ENCODE measurements at regions not wholly inside any gene's neighbourhood (a gene's known extent, or its start where the extent isn't known, plus 50 kb on each side); places are given as distances from the start of the nearest gene placed in this dataset.
"Not testable (repeated sequence)": the region's sequence is repeated elsewhere in the genome, so short reads cannot be mapped to it uniquely, and the experiment has no call there.

DNA sequence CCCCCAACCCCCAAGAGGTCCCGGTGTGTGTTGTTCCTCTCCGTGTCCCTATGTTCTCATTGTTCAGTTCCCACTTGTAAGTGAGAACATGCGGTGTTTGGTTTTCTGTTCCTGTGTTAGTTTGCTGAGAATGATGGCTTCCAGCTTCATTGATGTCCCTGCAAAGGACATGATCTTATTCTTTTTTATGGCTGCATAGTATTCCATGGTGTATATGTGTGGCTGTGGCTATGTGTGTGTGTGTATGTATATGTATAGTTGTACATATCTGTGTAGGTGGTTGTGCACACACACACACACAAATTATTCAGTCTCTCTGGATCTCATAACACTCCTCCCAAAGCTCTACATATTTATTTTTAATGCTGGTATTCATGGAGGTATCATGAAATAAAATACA is 165.8 kb upstream of the KAZN start:
- TF ChIP-seq, protein P1, sequence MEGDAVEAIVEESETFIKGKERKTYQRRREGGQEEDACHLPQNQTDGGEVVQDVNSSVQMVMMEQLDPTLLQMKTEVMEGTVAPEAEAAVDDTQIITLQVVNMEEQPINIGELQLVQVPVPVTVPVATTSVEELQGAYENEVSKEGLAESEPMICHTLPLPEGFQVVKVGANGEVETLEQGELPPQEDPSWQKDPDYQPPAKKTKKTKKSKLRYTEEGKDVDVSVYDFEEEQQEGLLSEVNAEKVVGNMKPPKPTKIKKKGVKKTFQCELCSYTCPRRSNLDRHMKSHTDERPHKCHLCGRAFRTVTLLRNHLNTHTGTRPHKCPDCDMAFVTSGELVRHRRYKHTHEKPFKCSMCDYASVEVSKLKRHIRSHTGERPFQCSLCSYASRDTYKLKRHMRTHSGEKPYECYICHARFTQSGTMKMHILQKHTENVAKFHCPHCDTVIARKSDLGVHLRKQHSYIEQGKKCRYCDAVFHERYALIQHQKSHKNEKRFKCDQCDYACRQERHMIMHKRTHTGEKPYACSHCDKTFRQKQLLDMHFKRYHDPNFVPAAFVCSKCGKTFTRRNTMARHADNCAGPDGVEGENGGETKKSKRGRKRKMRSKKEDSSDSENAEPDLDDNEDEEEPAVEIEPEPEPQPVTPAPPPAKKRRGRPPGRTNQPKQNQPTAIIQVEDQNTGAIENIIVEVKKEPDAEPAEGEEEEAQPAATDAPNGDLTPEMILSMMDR (IDR thresholded peaks at IDR 0.05) = not testable (repeated sequence)
- not testable (repeated sequence) for TF ChIP-seq EP300 (IDR thresholded peaks at IDR 0.05)
